CD4-positive, alpha-beta memory T cell (primary cell): ENCODE measurements at regions not wholly inside any gene's neighbourhood (a gene's known extent, or its start where the extent isn't known, plus 50 kb on each side); places are given as distances from the start of the nearest gene placed in this dataset.

ENCODE experiments used
- CTCF ChIA-PET: fragments of 350-600 bp; sonication (Branson Sonifier 250); formaldehyde crosslinking; loops from one replicate; lab custom pipeline; 2021; ENCODE audit warnings: inconsistent platforms; ENCODE audit not compliant: partially characterized antibody; lab: Charles Lee
- POLR2A ChIA-PET: fragments of 350-600 bp; sonication (Branson Sonifier 250); formaldehyde crosslinking; loops from one replicate; lab custom pipeline; 2021; ENCODE audit not compliant: partially characterized antibody; lab: Charles Lee
- DNase-seq, 5 donors: peaks; one replicate each; pipeline versions ENCODE4 v3.0.0 to v3.0.0-alpha.2; 2020 to 2022; ENCODE audit warnings: mixed read lengths in 1 of 5
- H3K27ac ChIP-seq: one replicate; pipeline ENCODE4 v1.7.0; 2013; ENCODE audit warnings: low read depth, low read length
- H3K27me3 ChIP-seq: 2 replicates; pipeline ENCODE4 v1.7.0; 2013; ENCODE audit warnings: mild to moderate bottlenecking, low read length, moderate library complexity; ENCODE audit not compliant: insufficient read depth
- H3K36me3 ChIP-seq: 2 replicates; pipeline ENCODE4 v1.7.0; 2013; ENCODE audit warnings: mild to moderate bottlenecking, low read length, moderate library complexity; ENCODE audit not compliant: insufficient read depth
- H3K4me1 ChIP-seq: 2 replicates; pipeline ENCODE4 v1.7.0; 2013; ENCODE audit warnings: mild to moderate bottlenecking, low read length, moderate library complexity; ENCODE audit not compliant: insufficient read depth
- H3K4me3 ChIP-seq, 2 donors: one replicate each; pipeline ENCODE4 v1.7.0; 2013; ENCODE audit warnings: low read length in 2 of 2, mild to moderate bottlenecking in 1 of 2
- H3K9me3 ChIP-seq, 2 donors: one replicate each; pipeline ENCODE4 v1.7.0; 2013; ENCODE audit warnings: low read length in 2 of 2, control low read depth in 1 of 2; ENCODE audit not compliant: control insufficient read depth in 1 of 2
- H3K27ac Mint-ChIP-seq, 7 donors: one replicate each; pipeline ENCODE4 v1.8.0; 2020 to 2021; ENCODE audit warnings: mixed read lengths in 7 of 7, mild to moderate bottlenecking in 6 of 7, inconsistent platforms in 3 of 7, moderate library complexity in 3 of 7
- H3K27me3 Mint-ChIP-seq, 2 donors: one replicate each; pipeline ENCODE4 v1.8.0; 2020 to 2021; ENCODE audit warnings: mixed read lengths in 2 of 2
- H3K36me3 Mint-ChIP-seq, 2 donors: one replicate each; pipeline ENCODE4 v1.8.0; 2020 to 2021; ENCODE audit warnings: mixed read lengths in 2 of 2, inconsistent platforms in 1 of 2, mild to moderate bottlenecking in 1 of 2
- H3K4me1 Mint-ChIP-seq, 4 donors: one replicate each; pipeline ENCODE4 v1.8.0; 2020 to 2021; ENCODE audit warnings: mixed read lengths in 4 of 4, mild to moderate bottlenecking in 1 of 4
- H3K4me3 Mint-ChIP-seq, 8 donors: one replicate each; pipeline ENCODE4 v1.8.0; 2020 to 2021; ENCODE audit warnings: mixed read lengths in 8 of 8, mild to moderate bottlenecking in 7 of 8, moderate library complexity in 6 of 8, inconsistent platforms in 3 of 8
- H3K9me3 Mint-ChIP-seq, 8 donors: one replicate each; pipeline ENCODE4 v1.8.0; 2020 to 2021; ENCODE audit warnings: mixed read lengths in 8 of 8, mild to moderate bottlenecking in 5 of 8, inconsistent platforms in 3 of 8, moderate library complexity in 1 of 8
- intact Hi-C: fragments of 100-400 bp; cut with micrococcal nuclease; formaldehyde crosslinking; loops from one replicate; pipeline ENCODE4 v1.15.1; 2023

DNA sequence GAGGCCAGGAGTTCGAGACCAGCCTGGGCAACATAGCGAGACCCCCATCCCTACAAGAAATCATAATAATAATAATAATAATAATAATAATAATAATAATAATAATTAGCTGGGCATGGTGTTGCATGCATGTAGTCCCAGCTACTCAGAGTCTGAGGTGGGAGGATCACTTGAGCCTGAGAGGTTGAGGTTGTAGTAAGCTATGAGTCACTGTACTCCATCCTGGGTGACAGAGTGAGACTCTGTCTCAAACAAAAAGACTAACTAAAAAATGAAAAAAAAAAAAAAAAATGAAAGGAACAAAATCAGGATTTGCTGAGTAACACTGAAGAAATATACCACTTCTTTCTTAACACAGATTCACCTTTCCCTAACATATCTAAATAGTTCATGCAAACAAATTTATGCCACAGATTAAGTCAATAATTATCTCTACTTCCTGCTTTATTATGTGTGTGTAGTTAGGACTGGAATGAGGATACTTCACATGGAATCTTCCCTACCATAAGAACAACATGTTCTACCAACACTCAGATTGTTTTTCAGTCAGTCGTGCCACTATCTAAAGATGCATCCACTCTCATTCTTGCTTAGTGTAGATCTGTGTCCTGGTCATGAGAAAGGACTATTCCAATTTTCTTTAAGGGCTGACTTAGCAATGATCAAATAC, 928.7 kb downstream of the SLC4A3 start:
- Mint-ChIP-seq H3K4me3 (no peak overlapping the region), H3K9me3 (peaks cover 0 to 5% (median 0%) of the 10 kb centered on the region in 8 donors), H3K4me1 (no peaks in the 10 kb centered on the region), H3K36me3 (no peaks in the 10 kb centered on the region), H3K27me3 (no peaks in the 10 kb centered on the region), H3K27ac (no peak overlapping the region)
- no peak overlapping the region for H3K27ac ChIP-seq
- H3K27me3 ChIP-seq: no peaks in the 10 kb centered on the region
- no peak overlapping the region for H3K4me3 ChIP-seq
- no peaks in the 10 kb centered on the region for H3K9me3 ChIP-seq
- ChIA-PET CTCF (no interaction called here), POLR2A (no interaction called here)
- intact Hi-C loops: no loop called here
- no peaks in the 10 kb centered on the region for H3K36me3 ChIP-seq
- H3K4me1 ChIP-seq: no peaks in the 10 kb centered on the region
- DNase-seq: no peak

DNA sequence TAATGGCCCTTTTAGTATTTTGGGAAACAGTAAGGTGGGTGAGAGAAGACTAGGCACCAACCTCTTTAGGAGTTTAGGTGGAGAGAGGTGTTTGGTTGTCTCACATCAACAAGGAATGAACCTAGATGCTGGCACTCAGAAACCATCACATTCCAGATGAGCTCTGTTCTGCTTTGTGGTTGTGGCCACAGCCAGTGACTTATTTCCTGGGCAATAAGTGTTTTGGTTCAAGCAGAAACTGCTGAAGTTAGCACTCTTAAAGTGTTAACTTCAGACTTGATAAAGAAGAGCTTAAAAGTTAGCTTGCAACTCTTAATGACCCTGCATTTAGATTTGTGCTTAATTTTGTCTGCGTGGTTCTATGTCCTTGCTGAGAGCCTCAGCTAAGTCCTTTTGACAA, 929.2 kb downstream of the SLC4A3 start:
- Histone ChIP-seq H3K9me3 (no peaks in the 10 kb centered on the region), H3K27me3 (no peaks in the 10 kb centered on the region), H3K4me1 (no peaks in the 10 kb centered on the region), H3K4me3 (no peak overlapping the region), H3K36me3 (no peaks in the 10 kb centered on the region), H3K27ac (no peak overlapping the region)
- POLR2A ChIA-PET: no interaction called here
- Mint-ChIP-seq H3K36me3 (no peaks in the 10 kb centered on the region), H3K9me3 (peaks cover 0 to 5% (median 0%) of the 10 kb centered on the region in 8 donors), H3K4me1 (no peaks in the 10 kb centered on the region), H3K4me3 (no peak overlapping the region), H3K27me3 (no peaks in the 10 kb centered on the region), H3K27ac (no peak overlapping the region)
- intact Hi-C loops: no loop called here
- CTCF ChIA-PET: no interaction called here
- no peak for DNase-seq

DNA sequence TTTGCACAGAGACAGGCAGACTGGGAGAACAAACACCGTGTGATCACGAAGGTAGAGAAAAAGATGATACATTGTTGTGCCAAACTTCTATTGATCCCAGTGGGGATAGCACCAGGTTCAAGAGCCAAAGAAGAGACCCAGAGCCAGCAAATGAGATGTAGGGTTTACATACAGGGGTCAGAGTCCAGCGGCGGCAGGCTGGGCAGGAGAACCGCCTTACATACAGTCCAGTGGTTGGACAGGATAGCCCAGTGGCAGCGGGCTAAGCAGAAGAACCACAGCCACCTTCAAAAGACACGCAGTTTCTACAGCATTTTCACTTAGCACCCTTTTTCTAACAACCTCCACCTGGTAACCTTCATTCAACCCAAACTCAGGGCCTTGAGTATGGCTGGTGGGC, 932.8 kb downstream of the SLC4A3 start:
- H3K27me3 Mint-ChIP-seq: no peaks in the 10 kb centered on the region
- DNase-seq: no peak
- Histone ChIP-seq H3K27me3 (no peaks in the 10 kb centered on the region), H3K36me3 (no peaks in the 10 kb centered on the region), H3K4me1 (no peaks in the 10 kb centered on the region), H3K27ac (no peak overlapping the region), H3K9me3 (no peaks in the 10 kb centered on the region), H3K4me3 (no peak overlapping the region)
- H3K4me3 Mint-ChIP-seq: no peak overlapping the region
- CTCF ChIA-PET: no interaction called here
- no peaks in the 10 kb centered on the region for H3K36me3 Mint-ChIP-seq
- H3K27ac Mint-ChIP-seq: no peak overlapping the region
- H3K9me3 Mint-ChIP-seq: peaks cover 0 to 3% (median 0%) of the 10 kb centered on the region in 8 donors
- H3K4me1 Mint-ChIP-seq: no peaks in the 10 kb centered on the region
- intact Hi-C loops: no loop called here
- POLR2A ChIA-PET: no interaction called here

DNA sequence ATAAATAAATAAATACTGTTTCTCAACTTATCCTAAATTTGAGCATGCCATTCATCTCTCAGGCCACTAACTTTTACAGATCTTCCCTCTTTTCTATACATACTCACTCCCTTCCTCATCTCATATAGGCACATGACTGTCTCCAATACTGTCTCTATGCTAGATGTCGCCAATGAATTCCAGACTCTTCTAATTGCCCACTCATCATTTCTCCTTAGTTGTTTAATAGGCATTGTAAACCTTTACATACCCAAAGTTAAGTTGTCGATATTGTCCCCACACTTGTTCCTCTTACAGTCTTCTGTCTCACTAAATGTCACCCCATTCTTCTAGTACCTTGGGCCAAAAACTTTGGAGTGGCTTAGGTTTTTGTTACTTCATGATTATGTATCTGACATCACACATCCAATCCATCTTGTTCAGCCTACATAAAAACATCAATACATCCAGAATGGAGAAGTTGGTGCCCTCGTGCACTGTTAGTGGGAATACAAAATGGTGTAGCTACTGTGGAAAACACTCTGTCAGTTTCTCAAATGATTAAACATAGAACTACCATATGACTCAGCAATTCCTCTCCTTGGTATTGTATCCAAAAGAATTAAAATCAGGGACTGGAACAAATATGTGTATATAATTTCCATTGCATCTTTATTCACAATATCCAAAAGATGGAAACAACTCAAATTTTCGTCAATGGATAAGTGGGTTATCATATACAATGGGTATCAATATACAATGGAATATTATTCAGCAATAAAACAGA, 935.1 kb downstream of the SLC4A3 start:
- Mint-ChIP-seq H3K27ac (no peak overlapping the region), H3K4me1 (no peaks in the 10 kb centered on the region), H3K9me3 (peaks cover 0 to 3% (median 0%) of the 10 kb centered on the region in 8 donors), H3K36me3 (no peaks in the 10 kb centered on the region), H3K4me3 (no peak overlapping the region), H3K27me3 (no peaks in the 10 kb centered on the region)
- no peak for DNase-seq
- POLR2A ChIA-PET: no interaction called here
- intact Hi-C loops: no loop called here
- Histone ChIP-seq H3K9me3 (no peaks in the 10 kb centered on the region), H3K4me3 (no peak overlapping the region), H3K27ac (no peak overlapping the region), H3K4me1 (no peaks in the 10 kb centered on the region), H3K27me3 (no peaks in the 10 kb centered on the region), H3K36me3 (no peaks in the 10 kb centered on the region)
- CTCF ChIA-PET: no interaction called here

DNA sequence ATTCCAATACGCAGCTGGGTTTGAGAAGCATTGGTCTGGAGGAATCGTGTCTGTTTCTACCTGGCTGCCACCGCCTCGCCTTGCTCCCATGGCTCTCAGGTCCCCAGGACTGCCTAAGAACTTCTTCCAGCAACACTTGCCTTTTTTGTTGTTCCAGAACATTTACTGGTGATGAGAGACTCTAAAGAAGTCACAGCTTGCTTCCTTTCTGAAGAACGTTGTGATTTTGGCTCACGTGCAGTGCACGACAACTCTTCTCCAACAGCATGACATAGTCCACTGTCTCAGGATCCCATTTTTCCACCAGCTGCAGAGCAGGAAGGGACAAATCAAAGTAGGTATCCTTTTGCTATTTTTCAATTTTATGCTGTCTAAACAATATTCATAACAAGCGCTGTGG, 940.9 kb downstream of the SLC4A3 start:
- Mint-ChIP-seq H3K9me3 (peaks cover 0 to 3% (median 0%) of the 10 kb centered on the region in 8 donors), H3K36me3 (no peaks in the 10 kb centered on the region), H3K4me3 (no peak overlapping the region), H3K27me3 (no peaks in the 10 kb centered on the region), H3K27ac (no peak overlapping the region), H3K4me1 (no peaks in the 10 kb centered on the region)
- Histone ChIP-seq H3K27me3 (no peaks in the 10 kb centered on the region), H3K4me3 (no peak overlapping the region), H3K9me3 (no peaks in the 10 kb centered on the region), H3K27ac (no peak overlapping the region), H3K36me3 (no peaks in the 10 kb centered on the region), H3K4me1 (no peaks in the 10 kb centered on the region)
- intact Hi-C loops: no loop called here
- CTCF ChIA-PET: no interaction called here
- no peak for DNase-seq
- POLR2A ChIA-PET: no interaction called here

DNA sequence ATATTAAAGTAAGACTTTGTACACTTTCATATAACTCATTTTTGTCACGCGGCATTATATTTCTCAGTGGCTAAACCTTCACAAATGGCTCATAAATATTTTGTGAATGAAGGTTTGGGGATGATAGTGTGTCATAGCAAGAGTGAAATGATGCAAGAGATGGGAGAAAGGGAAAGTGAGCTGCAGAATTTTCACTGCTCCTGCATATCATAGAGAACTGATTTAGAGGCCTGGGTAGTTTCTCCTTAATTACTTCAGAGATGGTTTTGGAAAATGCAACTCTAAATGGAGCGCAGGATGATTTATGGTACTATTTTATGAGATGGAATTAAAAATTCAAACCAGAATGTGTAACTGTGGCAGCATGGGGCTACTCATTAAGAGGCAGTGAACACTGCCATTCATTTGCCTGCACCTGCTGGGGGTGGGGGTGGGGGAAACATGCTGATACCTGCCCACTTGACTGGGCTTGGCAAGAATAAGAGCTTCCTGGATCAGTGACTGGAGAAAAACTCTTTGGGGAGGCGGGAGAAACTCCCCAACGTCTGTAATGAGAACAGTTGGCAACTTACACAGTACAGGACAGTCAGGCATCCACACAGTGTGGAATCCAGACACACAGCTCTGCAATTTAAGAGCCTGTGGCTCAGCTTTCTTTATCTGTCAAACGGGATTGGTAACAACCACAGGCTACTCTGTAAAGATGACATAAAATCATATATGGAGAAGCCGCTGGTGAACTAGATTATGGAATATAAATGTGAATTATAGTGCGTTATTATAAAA, 941.9 kb downstream of the SLC4A3 start:
- POLR2A ChIA-PET: no interaction called here
- CTCF ChIA-PET: no interaction called here
- intact Hi-C loops: no loop called here
- H3K4me3 Mint-ChIP-seq: no peak overlapping the region
- H3K9me3 Mint-ChIP-seq: peaks cover 0 to 3% (median 0%) of the 10 kb centered on the region in 8 donors
- H3K36me3 ChIP-seq: no peaks in the 10 kb centered on the region
- H3K27me3 Mint-ChIP-seq: no peaks in the 10 kb centered on the region
- H3K4me3 ChIP-seq: no peak overlapping the region
- no peaks in the 10 kb centered on the region for H3K27me3 ChIP-seq
- H3K4me1 Mint-ChIP-seq: no peaks in the 10 kb centered on the region
- no peak overlapping the region for H3K27ac ChIP-seq
- no peaks in the 10 kb centered on the region for H3K36me3 Mint-ChIP-seq
- no peak for DNase-seq
- no peaks in the 10 kb centered on the region for H3K9me3 ChIP-seq
- H3K27ac Mint-ChIP-seq: no peak overlapping the region
- no peaks in the 10 kb centered on the region for H3K4me1 ChIP-seq

DNA sequence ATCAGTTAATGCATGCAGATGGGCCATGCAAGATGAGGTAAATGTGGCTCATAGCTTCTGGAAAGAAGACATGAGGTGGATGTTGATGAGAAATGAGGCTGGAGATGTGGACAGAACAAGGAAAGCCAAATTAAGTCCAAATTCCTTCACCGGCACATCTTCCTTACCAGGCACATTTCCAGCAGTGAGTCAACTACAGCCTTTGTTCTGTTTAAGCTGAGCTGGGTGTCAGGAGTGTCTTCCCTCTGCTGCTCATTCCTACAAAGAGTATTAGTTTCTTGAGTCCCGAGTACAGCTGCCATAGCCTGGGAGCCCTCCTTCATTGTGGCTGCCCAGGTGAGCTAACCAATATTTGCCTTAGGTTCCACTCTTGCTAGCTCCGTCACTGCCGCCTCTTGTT, 945.0 kb downstream of the SLC4A3 start:
- Mint-ChIP-seq H3K27ac (no peak overlapping the region), H3K36me3 (no peaks in the 10 kb centered on the region)
- CTCF ChIA-PET: interaction anchor here (0.7 kb wide), 1 partner anchor 9 kb away, joined by 3 read pairs; no protein-coding TSS in a partner anchor

More for the DNA sequence above, 945.0 kb downstream of the SLC4A3 start:
- Mint-ChIP-seq H3K9me3 (peaks cover 0 to 7% (median 0%) of the 10 kb centered on the region in 8 donors), H3K4me3 (no peak overlapping the region), H3K27me3 (no peaks in the 10 kb centered on the region), H3K4me1 (peaks cover 0 to 4% (median 0%) of the 10 kb centered on the region in 4 donors)
- intact Hi-C loops: no loop called here
- POLR2A ChIA-PET: no interaction called here
- Histone ChIP-seq H3K9me3 (no peaks in the 10 kb centered on the region), H3K27me3 (no peaks in the 10 kb centered on the region), H3K4me1 (no peaks in the 10 kb centered on the region), H3K27ac (no peak overlapping the region), H3K36me3 (no peaks in the 10 kb centered on the region), H3K4me3 (no peak overlapping the region)
- DNase-seq: no peak
